Suprapubic skin (tissue), 4 donors: ENCODE measurements at regions not wholly inside any gene's neighbourhood (a gene's known extent, or its start where the extent isn't known, plus 50 kb on each side); places are given as distances from the start of the nearest gene placed in this dataset.

Source experiments
- CTCF ChIP-seq, 2 donors: fragments of 200-600 bp in 1 of 2; fragments of 450-650 bp in 1 of 2; sonication (generic) in 1 of 2; IDR thresholded peaks; one replicate each; pipeline ENCODE4 v1.5.1; 2016 to 2019; ENCODE audit warnings: antibody characterized with exemption in 2 of 2, mild to moderate bottlenecking in 1 of 2, moderate library complexity in 1 of 2
- POLR2A ChIP-seq, 2 donors: fragments of 450-650 bp; IDR thresholded peaks; one replicate each; pipeline ENCODE4 v1.6.1; 2017; ENCODE audit warnings: antibody characterized with exemption in 2 of 2, mild to moderate bottlenecking in 2 of 2, moderate library complexity in 2 of 2
- POLR2AphosphoS5 ChIP-seq, 3 donors: sonication (generic); formaldehyde crosslinking; IDR thresholded peaks; one replicate each; pipeline ENCODE4 v1.6.1; 2017; ENCODE audit warnings: antibody characterized with exemption in 3 of 3

DNA sequence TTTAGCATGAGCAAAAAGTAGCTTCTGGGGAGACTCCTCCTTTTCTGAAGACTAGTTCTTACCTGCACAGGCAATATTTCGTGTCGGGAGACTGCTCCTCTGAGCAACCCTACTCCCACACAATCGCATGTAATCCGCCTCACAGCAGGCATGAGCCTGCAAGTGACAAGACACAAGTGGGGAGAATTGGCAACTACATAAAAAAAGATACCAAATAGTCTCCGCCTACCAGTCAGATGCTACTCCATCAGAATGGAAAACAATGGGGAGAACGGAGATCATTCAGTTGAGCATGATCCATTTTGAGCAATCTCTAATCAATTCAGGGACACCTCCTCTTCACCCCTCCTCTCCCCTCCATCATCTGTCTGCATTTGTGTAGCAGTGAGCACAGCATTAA lies 321.0 kb downstream of the COG6 start:
- TF ChIP-seq CTCF (IDR thresholded peaks at IDR 0.05) (no peak), POLR2AphosphoS5 (IDR thresholded peaks at IDR 0.05) (no peak), POLR2A (IDR thresholded peaks at IDR 0.05) (no peak)
